Inflammatory macrophage (primary cell): ENCODE measurements at regions not wholly inside any gene's neighbourhood (a gene's known extent, or its start where the extent isn't known, plus 50 kb on each side); places are given as distances from the start of the nearest gene placed in this dataset.
"Not testable (repeated sequence)": the region's sequence is repeated elsewhere in the genome, so short reads cannot be mapped to it uniquely, and the experiment has no call there.

Experiments
- DNase-seq, 2 donors: peaks; one replicate each; pipeline ENCODE4 v3.0.0-alpha.2; 2020 to 2022

- no peak for DNase-seq
Measured at GRCh38 chr6:81901551-81901966, 149.1 kb upstream of the TENT5A start.

DNA sequence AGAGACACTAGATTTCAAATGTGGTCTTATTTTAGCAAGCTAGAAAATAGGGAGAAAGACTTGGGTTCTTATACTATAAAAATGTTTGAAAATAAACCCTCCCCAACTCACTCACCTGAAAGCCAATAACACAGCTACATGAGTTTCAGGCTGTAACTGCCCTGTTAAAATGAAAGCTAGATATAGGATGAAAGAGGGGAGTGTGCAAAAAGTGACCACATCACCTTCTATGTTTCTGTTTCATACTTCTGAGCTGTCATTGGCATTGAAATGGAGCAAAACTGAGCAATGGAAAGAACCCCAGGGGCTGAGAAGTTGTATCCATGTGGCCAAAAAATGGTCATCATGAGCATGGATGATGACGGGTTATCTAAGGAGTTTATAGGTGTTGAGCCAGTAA is 148.1 kb upstream of the TENT5A start:
- DNase-seq: no peak

- no peak for DNase-seq
Measured at GRCh38 chr6:81897793-81898192, 145.3 kb upstream of the TENT5A start.

GRCh38 chr6:81896525-81897503 is 144.3 kb upstream of the TENT5A start:
- DNase-seq: no peak

- no peak for DNase-seq
Measured at GRCh38 chr6:81895511-81896185, 143.2 kb upstream of the TENT5A start.

GRCh38 chr6:81894788-81895271 is 142.3 kb upstream of the TENT5A start:
- no peak for DNase-seq

DNA sequence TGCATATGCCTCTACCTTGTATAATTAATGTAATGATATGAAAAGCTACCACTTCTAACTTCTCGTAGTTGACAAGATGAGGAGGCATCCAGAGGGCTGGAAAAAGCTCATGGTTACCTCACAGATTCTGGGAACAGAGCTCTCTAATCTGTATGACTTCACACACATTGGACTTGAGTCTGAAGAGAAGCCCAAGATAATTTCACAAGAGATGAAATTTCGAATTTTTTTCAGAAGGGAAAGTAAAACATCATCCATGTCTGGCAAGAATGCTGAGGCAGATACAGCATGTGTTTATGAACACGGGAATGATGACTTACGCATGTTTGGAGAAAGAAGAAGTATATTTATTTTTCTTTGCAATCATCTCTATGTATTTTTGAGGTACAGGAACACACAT is 141.8 kb upstream of the TENT5A start:
- peak in 1 of 2 donors; percentile 4 for DNase-seq

DNA sequence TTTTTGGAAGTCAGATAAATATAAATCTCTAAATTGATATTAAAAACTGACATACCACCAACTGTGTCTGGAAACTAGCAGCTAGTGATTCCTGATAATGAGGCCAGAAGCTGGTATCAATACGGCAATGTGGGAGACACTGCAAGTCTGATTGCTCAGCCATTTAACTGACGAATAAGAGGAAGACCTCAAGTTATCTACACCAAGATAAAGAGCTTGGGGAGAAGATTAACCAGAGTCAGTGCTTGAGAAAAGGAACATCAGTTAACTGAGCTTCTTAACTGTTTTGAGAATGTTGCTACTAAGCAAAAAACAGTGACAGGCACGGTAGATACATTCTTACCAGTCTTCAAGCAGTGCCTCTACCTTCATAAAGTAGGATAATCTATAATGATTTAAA is 140.4 kb upstream of the TENT5A start:
- DNase-seq: no peak

DNA sequence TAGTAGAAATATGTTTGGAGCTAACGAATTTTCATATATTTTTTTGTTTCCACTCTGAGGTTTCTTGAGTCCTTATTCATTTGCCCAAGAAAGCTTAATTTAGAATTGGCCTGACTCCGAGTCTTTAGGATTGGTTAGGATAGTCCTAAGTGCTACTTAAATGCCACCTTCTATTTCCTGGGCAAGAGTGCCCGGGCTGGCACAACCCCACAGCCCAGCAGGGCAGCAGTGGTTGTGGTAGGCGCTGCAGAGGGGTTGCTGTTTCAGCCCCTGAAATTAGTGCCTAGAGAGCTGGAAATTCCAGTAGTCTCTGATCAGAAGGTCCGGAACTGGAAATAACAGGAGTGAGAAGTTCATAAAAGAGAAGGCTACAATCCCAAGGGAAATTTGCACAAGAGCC is 139.4 kb upstream of the TENT5A start:
- no peak for DNase-seq

DNA sequence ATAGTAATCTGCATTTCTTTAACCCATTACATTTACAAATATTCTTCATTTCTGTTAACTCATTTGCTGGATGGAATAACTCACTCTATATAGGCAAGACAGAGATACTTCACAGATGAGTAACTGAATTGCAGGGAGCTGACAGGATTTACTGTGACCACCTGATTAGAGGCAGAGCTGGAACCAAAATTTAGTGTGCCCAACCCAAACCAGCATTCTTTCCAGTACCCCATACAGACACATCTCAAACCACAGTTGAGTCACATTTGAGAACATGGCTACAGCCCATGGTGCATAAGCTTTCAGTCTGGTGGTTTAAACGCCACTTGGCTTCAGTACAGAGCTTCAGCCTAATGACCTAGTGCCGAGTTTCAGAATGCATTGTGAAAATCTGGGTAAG is 138.4 kb upstream of the TENT5A start:
- DNase-seq: no peak

DNA sequence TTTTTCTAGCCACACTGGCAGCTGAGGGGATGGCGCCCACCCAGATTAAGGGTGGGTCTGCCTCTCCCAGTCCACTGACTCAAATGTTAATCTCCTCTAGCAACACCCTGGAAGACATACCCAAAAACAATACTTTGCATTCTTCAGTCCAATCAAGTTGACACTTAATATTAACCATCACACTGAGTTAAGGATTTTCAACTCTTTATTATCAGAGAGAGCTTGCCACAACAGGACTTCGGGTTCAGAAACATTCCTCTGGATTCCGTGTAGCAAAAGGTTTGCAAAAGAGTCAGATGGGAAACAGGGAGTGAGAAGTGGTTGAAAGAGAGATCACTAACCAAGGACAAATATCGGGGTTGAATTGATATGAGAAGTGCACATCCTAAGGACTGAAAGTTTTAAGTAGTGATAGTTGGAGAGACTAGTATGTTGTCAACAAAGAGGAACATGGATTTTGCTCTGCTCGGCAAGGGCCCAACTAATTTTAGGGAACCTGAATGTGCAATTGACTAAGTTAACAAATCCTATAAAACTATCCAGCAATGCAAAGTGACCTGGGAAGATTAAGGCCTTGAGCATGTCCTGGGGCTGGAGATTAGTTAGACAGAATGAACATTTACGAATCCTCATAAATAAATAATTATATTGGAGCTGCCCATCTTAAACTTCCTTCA is 137.0 kb upstream of the TENT5A start:
- peak; percentile 45 to 62 for DNase-seq

DNA sequence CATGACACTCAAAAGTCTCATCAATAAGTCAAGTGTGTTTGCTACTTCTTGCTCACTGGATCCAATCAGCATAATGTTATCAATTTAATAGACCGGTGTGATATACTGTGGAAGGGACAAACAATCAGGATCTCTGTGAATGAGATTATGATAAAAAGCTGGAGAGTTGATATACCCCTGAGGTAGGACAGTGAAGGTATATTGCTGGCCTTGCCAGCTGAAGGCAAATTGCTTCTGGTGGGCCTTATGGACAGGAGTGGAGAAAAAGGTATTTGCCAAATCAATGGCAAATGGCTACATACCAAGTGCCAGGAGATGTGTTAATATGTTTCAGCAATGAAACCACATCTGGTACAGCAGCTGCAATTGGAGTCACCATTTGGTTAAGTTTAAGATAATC is 134.4 kb upstream of the TENT5A start:
- not testable (repeated sequence) for DNase-seq

DNA sequence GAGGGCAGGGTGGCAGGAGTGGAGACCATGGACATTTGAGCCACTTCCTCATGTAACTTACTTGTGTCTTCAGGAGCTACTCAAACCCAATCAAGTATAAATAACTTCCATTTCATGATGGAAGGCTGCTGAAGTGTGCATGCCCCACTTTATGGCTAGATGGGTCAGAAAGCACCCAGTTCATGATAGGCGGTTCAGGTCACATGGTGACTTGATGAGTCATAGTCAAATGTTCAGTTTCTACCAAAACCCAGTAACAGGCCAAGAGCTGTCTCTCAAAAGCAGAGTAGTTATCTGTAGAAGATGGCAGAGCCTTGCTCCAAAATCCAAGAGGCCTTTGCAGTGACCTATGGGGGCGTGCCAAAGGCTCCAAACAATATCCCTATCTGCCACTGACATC is 133.7 kb upstream of the TENT5A start:
- no peak for DNase-seq

GRCh38 chr6:81881660-81882059 is 129.2 kb upstream of the TENT5A start:
- no peak for DNase-seq

DNA sequence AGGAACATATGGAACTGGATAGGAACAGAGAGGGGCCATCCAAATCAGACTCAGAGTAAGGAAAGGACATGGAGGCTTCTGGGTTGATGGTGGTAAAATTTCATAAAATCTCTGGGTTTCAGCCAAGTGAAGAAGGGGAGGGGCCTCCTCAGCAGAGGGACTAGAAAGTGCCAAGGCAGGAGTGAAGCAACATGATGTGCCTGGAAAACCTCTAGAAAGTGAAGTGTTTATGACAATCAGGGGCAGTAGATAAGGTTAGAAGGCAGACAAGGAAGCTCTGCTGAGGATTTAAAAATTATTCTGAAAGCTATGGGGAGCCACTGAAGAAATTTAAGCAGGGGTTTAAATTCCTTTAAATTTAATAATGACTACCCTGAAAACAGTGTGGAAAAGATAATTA is 126.0 kb upstream of the TENT5A start:
- no peak for DNase-seq

DNA sequence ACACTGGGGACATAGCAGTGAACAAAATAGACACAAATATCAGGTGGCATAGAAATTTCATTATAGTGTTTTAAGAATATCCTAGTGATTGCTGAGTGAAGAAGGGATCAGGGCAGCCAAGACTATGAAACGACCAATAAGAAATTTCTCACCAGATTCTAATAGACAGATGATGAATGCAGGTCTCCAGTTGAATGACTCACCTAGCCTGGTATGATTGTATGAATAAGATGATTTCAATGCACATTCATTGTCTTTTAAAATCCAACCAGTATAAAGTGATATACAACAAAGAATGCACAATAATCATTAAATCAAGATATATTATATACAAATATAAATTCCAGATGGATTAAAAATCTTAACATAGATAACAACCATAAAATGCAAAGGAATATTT is 124.5 kb upstream of the TENT5A start:
- DNase-seq: no peak

- DNase-seq: no peak
Measured at GRCh38 chr6:81875782-81876293, 123.4 kb upstream of the TENT5A start.

- DNase-seq: not testable (repeated sequence)
Measured at GRCh38 chr6:81869749-81870508, 117.4 kb upstream of the TENT5A start.

DNA sequence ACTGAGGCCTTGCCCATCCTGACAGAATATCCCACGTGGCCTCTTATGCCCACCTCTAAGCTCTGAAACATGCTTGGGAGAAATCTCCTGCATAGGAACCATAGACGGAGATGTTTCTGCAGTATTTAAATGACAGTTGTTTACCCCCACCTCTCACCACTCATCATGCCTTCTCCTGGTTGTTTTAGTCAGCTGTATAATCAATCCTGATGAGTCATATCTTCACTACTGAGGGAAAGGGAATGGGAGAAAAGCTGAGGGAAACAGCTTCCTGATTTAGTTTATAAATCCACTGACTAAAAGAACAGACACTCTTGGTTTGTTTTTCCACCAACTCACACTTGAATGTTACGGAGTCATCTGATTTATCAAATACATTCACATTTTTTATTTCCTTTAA is 113.2 kb upstream of the TENT5A start:
- no peak for DNase-seq

DNA sequence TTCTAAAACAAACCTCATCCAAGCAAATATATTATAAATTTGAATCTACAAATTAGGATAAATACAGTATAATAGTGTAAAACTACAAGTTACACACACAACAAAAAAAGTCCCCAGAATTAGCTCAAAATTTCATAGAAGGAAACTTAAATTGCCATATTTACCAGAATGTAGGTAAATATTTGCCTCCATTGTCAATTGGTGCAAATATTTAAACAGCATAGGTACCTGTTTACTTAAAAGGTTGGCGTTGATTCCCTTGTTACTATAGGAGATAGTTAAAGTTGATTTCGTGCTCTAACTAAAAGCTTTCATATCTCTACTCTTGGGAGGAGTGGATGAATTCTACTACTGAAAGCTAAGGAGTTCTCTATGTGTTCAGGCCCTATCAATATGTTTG is 111.6 kb upstream of the TENT5A start:
- no peak for DNase-seq

DNA sequence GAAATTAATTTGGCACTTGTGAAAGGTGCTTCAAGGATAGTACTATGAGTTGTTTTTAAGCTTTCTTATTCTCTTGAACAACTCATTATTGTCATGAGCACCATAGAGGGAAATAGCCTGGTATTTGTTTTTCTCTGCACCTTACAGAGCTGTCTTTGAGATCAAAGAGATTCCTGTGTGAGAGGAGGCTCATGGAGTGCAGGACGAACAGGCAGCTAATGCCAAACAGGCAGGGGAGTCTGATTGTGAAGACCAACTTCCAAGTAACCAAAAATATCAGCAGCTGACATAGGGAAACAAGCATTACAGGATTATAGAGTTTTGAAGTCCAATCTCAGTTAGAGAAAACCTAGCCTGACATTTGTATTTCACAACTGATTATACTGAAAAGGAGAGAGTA is 110.6 kb upstream of the TENT5A start:
- DNase-seq: no peak

- no peak for DNase-seq
Measured at GRCh38 chr6:81861281-81861680, 108.8 kb upstream of the TENT5A start.
